ENCODE measurements at regions not wholly inside any gene's neighbourhood (a gene's known extent, or its start where the extent isn't known, plus 50 kb on each side); places are given as distances from the start of the nearest gene placed in this dataset.

- Mint-ChIP-seq H3K27me3 (ENCODE audit: insufficient read depth, unreplicated experiment) (peaks cover 4% of the 10 kb centered on the region), H3K36me3 (ENCODE audit: insufficient read depth, unreplicated experiment) (no peaks in the 10 kb centered on the region), H3K27ac (ENCODE audit: unreplicated experiment) (no peak overlapping the region), H3K4me3 (ENCODE audit: unreplicated experiment) (no peak overlapping the region), H3K4me1 (ENCODE audit: low read depth, unreplicated experiment) (no peaks in the 10 kb centered on the region), H3K9me3 (ENCODE audit: unreplicated experiment) (no peaks in the 10 kb centered on the region)
- Histone ChIP-seq H3K4me1 (no peaks in the 10 kb centered on the region), H3K27me3 (replicated peaks; ENCODE audit: control insufficient read depth, insufficient read depth, low read length) (no peaks in the 10 kb centered on the region), H3K9me3 (no peaks in the 10 kb centered on the region), H3K4me3 (ENCODE audit: low read depth, low read length) (no peak overlapping the region), H3K36me3 (ENCODE audit: control insufficient read depth, insufficient read depth, low read length) (no peaks in the 10 kb centered on the region)
- CTCF ChIA-PET: no interaction called here
- TF ChIP-seq CTCF (IDR thresholded peaks at IDR 0.05; ENCODE audit: insufficient read depth in 1 of 2, low read depth in 1 of 2, low read length in 1 of 2, severe bottlenecking in 1 of 2, unreplicated experiment in 1 of 2): no peak
- BruUV-seq (replicated peaks): no TSS peak
- intact Hi-C loops (cut with micrococcal nuclease; ENCODE audit: unreplicated experiment): no loop called here
- no peak for DNase-seq
- POLR2A ChIA-PET: no interaction called here
These were observed 292.9 kb upstream of the MYT1L start for GRCh38 chr2:2623939-2624338.

GRCh38 chr2:2621855-2622254 is 290.8 kb upstream of the MYT1L start:
- no peaks in the 10 kb centered on the region for H3K36me3 Mint-ChIP-seq (ENCODE audit: insufficient read depth, unreplicated experiment)
- TF ChIP-seq CTCF (IDR thresholded peaks at IDR 0.05; ENCODE audit: insufficient read depth in 1 of 2, low read depth in 1 of 2, low read length in 1 of 2, severe bottlenecking in 1 of 2, unreplicated experiment in 1 of 2): no peak
- no peaks in the 10 kb centered on the region for H3K27me3 ChIP-seq (replicated peaks; ENCODE audit: control insufficient read depth, insufficient read depth, low read length)
- ChIA-PET CTCF (no interaction called here), POLR2A (no interaction called here)
- intact Hi-C loops (cut with micrococcal nuclease; ENCODE audit: unreplicated experiment): no loop called here
- DNase-seq: no peak
- H3K36me3 ChIP-seq (ENCODE audit: control insufficient read depth, insufficient read depth, low read length): no peaks in the 10 kb centered on the region
- peaks cover 2% of the 10 kb centered on the region for H3K27me3 Mint-ChIP-seq (ENCODE audit: insufficient read depth, unreplicated experiment)
- H3K4me3 Mint-ChIP-seq (ENCODE audit: unreplicated experiment): no peak overlapping the region
- H3K4me1 ChIP-seq: no peaks in the 10 kb centered on the region
- no TSS peak for BruUV-seq (replicated peaks)
- H3K4me1 Mint-ChIP-seq (ENCODE audit: low read depth, unreplicated experiment): no peaks in the 10 kb centered on the region
- no peak overlapping the region for H3K27ac Mint-ChIP-seq (ENCODE audit: unreplicated experiment)
- H3K4me3 ChIP-seq (ENCODE audit: low read depth, low read length): no peak overlapping the region
- H3K9me3 Mint-ChIP-seq (ENCODE audit: unreplicated experiment): no peaks in the 10 kb centered on the region
- H3K9me3 ChIP-seq: no peaks in the 10 kb centered on the region

- TF ChIP-seq CTCF (IDR thresholded peaks at IDR 0.05; ENCODE audit: insufficient read depth in 1 of 2, low read depth in 1 of 2, low read length in 1 of 2, severe bottlenecking in 1 of 2, unreplicated experiment in 1 of 2): no peak
- no TSS peak for BruUV-seq (replicated peaks)
- CTCF ChIA-PET: no interaction called here
These were observed 289.5 kb upstream of the MYT1L start for GRCh38 chr2:2620604-2621003.

More at GRCh38 chr2:2620604-2621003, 289.5 kb upstream of the MYT1L start:
- Mint-ChIP-seq H3K36me3 (ENCODE audit: insufficient read depth, unreplicated experiment) (no peaks in the 10 kb centered on the region), H3K4me3 (ENCODE audit: unreplicated experiment) (no peak overlapping the region), H3K9me3 (ENCODE audit: unreplicated experiment) (no peaks in the 10 kb centered on the region), H3K4me1 (ENCODE audit: low read depth, unreplicated experiment) (no peaks in the 10 kb centered on the region), H3K27ac (ENCODE audit: unreplicated experiment) (no peak overlapping the region), H3K27me3 (ENCODE audit: insufficient read depth, unreplicated experiment) (peaks cover 2% of the 10 kb centered on the region)
- Histone ChIP-seq H3K9me3 (no peaks in the 10 kb centered on the region), H3K27me3 (replicated peaks; ENCODE audit: control insufficient read depth, insufficient read depth, low read length) (no peaks in the 10 kb centered on the region), H3K4me1 (no peaks in the 10 kb centered on the region), H3K36me3 (ENCODE audit: control insufficient read depth, insufficient read depth, low read length) (no peaks in the 10 kb centered on the region), H3K4me3 (ENCODE audit: low read depth, low read length) (no peak overlapping the region)
- no peak for DNase-seq
- intact Hi-C loops (cut with micrococcal nuclease; ENCODE audit: unreplicated experiment): no loop called here
- POLR2A ChIA-PET: no interaction called here

All from Caco-2 (cell line).